HG03196 (cell line): ENCODE measurements at regions not wholly inside any gene's neighbourhood (a gene's known extent, or its start where the extent isn't known, plus 50 kb on each side); places are given as distances from the start of the nearest gene placed in this dataset.

ENCODE experiments used
- ATAC-seq: cut with Tn5 transposase; IDR thresholded peaks from one replicate; pipeline ENCODE4 v1.9.1; 2021; ENCODE audit not compliant: unreplicated experiment

DNA sequence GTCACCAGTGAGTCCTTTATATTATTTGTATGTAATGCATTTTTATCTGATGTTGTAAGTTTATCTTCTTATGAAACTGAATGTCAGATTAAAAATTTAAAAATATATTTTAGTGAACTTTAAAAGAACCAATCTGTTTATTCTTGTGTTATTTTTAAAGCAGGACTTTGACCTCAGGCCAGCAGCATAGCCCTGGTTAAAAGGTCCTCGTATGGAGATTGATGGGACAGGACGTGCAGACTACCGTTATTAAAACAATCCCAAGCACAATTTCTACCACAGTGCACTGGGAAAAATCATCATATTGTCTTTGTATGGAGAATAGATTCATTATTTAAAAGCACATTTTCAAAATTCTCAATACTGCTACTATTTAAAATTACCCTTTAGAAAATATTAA is 573.8 kb upstream of the ARGLU1 start:
- ATAC-seq = no peak

DNA sequence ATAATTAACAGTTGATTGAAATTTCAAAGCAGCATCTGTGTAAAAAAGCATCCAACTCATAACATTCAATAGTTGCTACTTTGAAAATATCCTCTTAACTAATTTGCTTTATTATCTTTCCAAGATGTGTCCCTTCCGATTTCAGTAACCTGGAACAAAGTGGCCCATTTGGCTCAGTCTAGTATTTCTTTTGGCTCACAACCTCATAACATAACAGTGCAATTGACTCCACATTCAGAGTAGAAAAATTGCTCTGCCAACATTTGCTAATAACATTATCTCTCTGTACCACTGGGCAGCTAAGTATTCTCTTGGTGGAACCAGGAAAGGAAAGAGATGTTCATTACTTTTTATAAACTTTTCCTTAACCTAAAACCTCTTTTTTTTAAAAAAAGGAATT is 571.1 kb upstream of the ARGLU1 start:
- no peak for ATAC-seq

DNA sequence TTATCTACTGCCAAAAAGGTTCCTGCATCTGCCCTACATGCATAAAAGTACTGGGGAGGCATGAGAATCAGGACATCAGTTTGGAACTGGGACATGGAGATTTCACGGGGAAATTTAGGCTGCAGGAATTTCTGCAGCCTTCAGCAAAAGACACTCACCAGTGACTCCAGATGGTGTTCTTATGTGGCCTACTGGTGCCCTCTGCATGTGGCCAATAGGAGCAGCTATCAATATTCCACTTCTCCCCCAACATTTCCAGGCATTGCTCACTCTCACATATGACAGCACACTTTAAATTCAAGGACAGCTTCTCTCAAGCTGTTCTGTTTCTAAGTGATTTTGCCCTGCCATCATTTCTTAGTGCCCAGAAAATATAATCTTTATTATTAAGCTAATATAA is 570.5 kb upstream of the ARGLU1 start:
- ATAC-seq = no peak

DNA sequence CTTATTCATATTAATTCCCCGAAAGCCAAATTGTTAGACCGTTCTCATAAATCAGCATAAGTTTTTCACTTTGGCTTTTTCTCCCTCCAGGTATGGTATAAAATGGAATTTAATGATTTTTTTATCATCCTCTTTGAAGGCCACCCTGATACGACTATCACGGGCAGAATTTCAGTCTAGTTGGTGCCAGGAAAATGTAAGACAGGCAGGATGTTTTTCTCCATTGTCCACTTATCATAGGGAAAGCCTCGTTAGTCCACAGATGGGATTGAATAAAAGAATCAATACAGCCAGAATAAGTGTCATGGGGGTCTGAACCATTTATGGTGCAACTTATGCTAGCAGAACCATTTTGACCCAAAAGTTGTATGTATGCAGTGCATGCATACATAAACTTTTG is 566.0 kb upstream of the ARGLU1 start:
- ATAC-seq = no peak

DNA sequence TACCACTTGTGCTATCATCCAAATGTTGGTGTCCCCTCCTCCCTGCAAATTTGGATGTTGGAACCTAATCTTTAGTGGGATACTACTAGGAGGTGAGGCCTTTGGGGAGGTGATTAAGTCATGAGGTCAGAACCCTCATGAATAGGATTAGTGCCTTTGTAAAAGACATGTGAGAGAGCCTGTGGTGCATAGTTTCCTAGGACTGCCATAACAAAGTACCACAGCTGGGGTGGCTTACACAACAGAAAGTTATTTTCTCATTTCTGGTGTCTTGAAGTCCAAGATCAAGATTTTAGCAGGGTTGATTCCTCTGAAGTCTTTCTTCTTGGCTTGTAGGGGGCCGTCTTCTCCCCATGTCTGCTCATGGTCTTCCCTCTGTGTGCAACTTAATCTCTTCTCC is 562.6 kb upstream of the ARGLU1 start:
- ATAC-seq = no peak

DNA sequence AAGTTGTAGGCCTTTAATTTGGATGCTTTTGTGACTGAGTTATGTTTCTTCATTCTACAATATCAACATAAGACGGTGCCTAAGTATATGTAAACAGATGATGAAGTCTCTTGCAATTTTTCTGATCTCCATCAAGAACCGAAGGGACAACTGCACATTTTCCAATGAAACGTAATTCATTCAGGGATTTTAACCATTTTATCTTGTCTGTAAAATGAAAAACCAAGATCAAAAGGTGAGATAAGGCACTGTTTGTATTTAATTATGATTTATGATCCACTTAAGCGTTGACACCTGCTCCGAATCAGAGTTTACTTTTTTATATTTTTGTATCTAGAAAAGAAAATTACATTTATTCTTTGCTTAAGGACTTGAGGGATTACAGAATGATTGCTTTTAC is 556.8 kb upstream of the ARGLU1 start:
- ATAC-seq = no peak

DNA sequence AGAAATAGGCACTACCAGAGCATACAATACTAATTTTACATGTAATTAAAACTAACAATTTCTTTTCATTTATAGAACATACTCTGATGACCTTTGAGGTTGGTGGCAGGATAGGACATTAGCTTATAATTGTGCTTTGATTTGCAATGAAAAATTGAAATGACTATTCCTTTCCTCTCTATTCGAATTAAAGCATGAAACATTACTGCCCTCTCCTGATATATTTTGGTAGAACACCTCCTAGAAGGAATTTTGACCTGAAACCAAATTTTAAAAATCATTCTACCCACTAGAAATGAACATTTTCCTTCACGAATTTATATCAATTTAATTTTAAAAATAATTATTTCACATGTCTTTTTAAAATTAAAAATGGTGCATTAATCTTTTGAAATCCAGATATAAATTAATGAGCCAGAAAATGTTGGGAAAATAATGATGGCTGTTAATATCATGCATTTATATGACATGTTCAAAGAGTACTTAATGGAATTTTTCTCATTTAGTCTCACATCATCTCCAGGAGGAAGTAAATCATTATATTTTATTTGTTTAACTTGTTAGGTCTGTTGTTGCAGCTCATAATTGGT is 556.3 kb upstream of the ARGLU1 start:
- ATAC-seq = no peak

DNA sequence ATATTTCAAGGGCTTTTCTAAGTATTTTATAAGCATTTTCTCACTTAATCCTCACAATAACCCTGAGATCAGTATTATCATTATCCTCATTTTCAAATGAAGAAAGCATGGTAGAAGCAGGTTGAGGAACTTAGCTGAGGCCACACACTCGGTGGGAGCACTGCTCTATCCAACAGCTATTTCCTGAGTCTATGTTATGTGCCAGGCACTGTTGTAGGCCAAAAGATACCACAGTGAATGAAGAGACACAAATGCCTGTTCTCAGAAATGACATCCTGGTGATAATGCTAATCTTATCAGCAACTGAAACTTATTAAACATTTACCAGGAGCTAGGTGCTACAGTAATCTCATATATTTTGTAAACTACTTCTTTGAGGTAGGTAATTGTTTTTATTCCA is 553.9 kb upstream of the ARGLU1 start:
- ATAC-seq = no peak

DNA sequence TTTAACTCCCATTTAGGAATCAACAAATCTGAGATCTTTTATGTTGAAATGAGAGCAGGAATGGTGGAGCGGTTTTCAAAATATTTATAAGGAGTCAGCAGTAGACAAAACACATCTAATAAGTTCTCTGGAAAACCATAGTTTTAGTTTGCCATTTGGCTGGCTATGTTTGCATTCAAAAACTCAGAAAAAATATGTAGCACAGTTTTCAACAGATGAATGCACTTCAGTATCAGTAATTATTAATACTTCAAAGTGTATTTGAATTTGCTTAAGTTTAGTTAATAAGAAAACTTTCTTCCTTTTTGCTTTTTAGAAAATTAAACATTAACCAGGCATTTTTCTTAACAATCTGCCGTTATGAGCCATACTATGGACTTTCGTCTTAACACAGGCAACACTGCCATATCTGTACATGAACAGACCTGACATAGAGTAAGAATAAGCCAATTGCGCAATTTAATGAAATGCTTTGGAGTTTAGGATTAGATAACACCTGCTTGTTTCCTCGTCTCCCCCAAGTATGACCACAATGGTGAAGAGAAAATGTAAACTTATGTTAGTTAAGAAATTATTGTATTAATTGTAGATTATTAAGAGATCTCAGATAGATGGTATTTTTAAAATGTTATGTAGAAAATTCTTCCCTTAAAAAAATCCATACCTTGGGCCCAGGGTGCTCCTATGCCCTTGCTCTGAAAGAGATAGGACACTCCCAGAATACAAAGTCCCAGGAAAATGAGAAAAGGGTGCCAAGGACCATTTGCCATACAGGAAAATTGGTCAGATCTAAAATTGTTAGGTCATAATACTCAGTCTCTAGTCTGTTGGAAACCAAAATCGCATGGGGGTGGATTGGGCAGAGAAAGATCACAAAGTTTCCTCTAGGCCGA is 552.3 kb upstream of the ARGLU1 start:
- no peak for ATAC-seq

DNA sequence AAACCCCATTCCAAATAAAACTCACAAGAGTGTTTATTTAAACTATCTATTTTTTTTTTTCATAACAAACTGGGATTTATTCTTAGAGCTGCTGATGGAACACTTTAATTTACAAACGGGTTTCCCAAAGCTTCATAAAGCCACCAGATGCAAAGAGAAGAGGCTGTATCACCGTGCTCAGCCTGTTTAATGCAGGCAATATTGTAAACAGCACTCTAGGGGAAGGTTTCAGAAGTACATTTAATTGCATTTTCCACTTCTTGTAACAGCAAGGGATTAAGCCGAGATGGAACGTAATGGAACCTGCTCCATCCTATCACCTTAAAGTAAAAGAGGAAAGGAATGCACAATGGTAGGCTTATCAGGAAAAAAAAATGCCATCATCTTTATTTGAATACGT is 550.6 kb upstream of the ARGLU1 start:
- ATAC-seq = no peak

DNA sequence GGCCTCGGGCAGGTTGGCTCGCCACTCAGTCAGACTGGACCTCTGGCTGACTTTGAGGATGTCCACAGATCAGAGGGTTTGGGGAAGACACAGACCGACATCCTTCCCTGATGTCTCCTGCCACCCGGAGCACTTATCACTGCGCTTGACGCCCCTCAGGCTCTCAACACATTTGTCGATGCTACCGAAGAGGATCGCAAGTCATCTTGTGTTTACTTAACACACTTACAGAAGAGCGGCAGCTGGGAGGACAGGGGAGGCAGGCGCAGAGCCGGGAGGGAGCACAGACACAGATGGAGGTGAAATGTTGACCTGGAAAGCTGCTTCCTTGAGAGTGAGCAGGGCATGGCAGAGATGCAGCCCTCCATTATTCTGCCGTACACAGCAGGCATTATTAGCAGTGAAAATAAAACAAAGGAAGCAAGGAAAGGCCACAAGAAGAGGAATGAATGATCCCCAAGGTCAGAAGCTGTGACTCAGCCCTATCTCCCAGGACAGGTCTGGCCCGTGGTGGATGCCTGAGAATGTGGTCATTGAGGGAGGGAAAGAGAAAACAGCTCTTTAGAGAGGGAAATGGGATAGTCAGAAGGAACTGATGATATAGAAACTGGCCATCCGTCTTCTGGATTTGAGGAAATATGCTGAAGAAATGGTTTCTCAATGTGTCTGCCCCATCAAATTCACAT is 549.5 kb upstream of the ARGLU1 start:
- ATAC-seq = no peak

DNA sequence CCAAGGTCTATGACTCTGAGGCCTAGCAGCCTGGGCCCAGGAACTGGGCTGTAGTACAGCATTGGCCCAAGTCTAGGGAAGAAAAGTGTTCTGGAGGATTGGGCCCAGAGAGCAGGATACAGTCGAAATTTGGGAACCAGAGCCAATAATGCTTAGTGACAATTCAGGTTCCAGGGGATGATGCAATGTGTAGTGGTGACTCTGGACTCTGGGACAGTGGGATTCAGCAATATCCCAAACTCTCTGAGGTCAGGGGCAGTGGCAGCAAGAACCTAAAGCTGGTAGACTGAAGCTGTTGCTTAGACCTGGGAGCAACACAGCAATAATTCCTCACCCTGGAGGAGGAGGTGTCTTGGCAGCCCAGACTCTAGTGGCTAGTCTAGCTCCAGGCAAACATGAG is 545.5 kb upstream of the ARGLU1 start:
- ATAC-seq = no peak

DNA sequence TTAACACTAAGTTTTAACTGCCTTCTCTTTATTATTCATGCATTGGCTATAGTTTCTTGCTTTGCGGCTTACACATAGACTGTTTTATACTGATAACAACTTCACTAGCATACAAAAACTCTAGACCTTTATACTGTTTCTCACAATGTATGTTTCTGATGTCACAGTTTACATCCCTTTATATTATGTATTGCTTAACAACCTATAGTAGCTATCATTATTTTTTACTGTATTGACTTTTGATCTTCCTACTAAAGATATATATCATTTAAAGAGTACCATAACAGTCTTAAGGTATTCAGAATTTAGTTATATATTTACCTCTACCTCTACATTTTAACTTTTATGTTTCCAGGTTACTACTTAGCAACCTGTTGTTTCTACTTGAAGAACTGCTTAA is 543.3 kb upstream of the ARGLU1 start:
- no peak for ATAC-seq

DNA sequence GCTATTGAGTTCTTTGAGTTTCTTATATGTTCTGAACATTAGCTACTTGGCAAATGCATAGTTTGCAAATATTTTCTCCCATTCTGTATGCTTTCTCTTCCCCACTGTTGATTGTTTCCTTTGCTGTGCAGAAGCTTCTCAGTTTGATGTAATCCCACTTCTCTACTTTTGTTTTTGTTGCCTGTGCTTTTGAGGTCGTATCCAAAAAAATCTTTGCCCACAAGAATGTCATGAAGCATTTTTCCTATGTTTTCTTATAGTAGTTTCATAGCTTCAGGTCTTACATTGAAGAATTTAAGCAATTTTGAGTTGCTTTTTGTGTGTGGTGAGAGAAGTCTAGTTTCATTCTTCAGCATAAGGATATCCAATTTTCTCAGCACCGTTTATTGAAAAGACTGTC is 536.7 kb upstream of the ARGLU1 start:
- no peak for ATAC-seq

DNA sequence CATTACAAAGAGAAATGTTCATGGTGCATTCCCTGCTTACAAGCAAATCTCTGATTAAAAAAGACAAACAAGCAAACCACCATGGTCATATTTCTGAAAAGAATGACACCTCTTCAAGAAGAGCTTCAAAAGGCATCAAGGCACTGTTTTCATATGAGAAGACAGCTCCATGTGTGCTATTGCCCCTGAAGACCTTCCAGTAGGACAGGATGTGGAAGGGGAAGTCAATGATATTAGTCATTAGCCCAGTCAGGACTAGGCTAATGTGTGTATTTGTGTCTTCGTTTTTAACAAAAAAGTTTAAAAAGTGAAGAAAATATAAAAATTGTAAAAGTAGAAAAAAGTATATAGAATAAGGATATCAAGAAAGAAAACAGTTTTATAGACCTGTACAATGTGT is 534.7 kb upstream of the ARGLU1 start:
- no peak for ATAC-seq

DNA sequence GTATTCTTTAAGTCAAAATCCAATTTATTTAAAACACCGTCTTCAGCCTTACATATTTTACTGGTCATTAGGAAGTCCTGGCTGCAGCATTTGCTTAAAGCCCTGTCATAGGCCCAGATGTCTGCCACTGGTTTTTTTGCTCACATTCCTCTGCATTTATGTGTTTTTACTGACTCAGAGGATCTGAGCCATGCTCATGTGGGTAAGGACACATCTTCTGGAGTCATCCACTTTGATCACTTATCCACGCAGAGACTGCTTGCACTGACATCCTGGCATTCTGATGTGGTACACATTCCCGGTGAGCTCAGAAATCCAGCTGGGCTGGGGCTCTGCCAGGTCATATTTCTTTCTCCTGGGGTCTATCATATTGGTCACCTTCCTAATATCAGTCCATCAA is 531.7 kb upstream of the ARGLU1 start:
- no peak for ATAC-seq

DNA sequence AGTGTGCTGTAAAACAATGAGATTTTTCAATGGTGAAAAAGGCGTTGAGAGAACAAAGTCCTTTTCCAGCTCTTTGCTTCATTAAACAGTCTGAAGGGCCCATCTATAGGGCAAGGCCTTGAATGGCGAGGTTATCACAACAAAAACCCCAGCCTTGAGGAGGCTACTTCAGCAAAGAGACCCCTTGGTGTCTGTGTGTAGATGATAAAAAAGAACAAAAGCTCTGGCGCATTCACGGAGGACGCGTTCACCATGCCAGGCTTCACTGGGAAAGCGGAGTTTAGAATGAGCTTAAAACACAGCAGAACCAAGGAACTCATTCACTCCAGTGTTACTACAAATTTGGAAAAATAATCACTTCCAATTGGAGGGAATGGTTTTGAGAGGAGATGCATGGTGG is 530.0 kb upstream of the ARGLU1 start:
- ATAC-seq = no peak

DNA sequence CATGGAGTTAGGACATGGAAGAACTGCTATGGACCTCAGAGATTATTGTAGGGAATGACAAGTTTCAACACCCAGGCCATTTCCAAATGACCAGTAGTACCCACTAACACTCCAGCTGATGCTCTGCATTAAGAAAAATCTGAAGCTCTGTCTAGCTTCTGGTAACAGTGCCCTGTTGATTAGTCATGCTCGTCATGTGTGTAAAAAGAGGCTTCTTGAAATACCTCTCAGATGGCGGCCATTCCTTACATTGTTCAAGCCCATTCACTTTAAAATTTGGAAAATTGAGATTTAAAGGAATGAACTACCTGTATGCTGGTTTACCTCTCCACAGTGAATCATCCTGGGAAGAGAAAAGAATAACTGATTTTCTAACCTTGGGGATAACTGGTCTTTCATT is 527.9 kb upstream of the ARGLU1 start:
- no peak for ATAC-seq

DNA sequence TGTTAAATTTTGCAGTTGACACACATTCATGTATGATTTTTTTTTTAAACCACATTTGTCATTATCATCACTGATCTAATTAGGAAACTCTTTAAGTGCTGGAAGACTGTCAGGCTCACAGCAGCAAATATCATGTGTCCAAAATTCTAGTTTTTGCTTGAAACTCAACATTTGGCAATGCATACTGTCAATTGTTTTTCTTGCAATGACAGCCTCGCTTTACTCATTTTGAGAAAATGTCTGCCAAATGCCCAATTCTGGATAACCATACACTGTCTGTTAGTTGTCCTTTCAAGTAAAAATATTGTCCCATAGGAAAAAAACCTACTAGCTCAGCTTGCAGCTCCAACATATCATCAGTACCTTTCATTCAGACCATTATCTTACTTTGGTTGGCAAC is 523.9 kb upstream of the ARGLU1 start:
- ATAC-seq = no peak

DNA sequence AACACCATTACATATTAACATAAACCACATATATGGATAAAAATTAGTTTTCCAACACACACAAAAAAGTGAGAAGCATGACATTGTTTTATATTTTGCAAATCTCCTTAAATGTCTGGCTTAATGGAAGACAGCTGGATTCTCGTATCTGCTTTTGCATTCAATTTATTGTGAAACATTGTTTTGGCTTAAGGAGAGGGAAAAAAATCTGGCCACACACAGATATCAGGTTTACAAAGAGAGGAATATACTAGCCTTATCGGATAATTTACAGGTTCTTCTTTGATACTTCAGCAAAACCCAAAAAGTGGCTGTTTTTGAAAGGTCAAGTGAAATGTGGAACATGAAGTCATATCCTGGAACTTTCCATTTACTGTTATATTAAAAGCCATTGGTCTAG is 523.5 kb upstream of the ARGLU1 start:
- no peak for ATAC-seq

DNA sequence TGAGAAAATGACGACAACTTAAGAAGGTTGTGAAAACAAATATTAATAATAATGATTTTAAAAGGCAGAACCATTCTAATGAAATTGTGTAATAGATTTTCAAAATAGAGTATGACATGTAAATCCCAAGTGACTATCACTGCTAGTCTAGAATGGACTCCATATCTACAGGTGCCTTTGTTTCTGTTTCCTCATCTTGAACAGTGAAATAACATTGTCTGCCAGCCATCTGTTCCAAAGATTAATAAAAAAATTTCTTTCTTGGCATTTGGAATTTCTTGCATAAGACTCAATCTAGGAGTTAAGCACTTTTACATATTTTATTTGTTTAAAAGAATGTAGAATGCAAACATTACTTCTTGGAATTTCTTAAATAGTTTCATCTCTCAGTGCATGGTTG is 520.1 kb upstream of the ARGLU1 start:
- ATAC-seq = no peak

DNA sequence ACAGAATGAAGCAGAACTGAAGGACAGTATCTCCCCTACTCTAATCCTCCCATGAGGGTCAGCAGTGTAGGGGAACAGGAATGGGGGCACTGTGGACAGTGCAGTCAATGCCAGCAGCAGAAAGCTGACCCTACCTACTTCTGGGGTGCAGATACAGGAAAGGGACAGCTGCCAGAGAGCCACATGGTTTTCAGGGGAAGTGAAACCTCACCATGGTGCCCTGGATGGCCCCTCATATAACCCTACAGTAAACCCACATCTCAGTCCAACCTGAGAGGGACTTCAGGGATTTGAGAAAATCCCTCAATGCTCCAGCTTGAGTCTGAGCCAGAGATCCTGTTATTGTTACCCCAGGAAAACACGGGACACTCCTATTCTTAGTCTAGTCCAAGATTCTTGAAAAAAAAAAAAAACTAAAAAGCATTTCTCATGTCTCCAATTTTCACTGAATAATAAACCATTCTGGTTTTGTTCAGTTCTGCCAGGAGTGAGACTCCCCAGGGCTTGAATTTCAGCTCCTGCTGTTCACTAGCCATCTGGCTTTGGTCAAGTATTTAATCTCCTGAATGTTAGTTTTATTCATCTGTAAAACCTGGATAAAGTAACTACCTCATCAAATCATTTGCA is 511.6 kb upstream of the ARGLU1 start:
- ATAC-seq = no peak
